Prostate gland (tissue), 2 donors: ENCODE measurements at regions not wholly inside any gene's neighbourhood (a gene's known extent, or its start where the extent isn't known, plus 50 kb on each side); places are given as distances from the start of the nearest gene placed in this dataset.

Experiments
- DNase-seq: peaks from one replicate; pipeline ENCODE4 v3.0.0-alpha.2; 2019; ENCODE audit warnings: low spot score
- H3K27ac ChIP-seq, 2 donors: fragments of 200-600 bp; sonication (generic); 2 replicates each; pipeline ENCODE4 v1.5.1; 2017 to 2019
- H3K27me3 ChIP-seq: fragments of 200-600 bp; sonication (generic); replicated peaks from 2 replicates; pipeline ENCODE4 v1.5.1; 2019; ENCODE audit not compliant: insufficient read depth
- H3K36me3 ChIP-seq, 2 donors: fragments of 200-600 bp; sonication (generic); 1 replicate in 1 of 2; 2 replicates in 1 of 2; pipeline versions ENCODE4 v1.5.1 to v1.8.1; 2017 to 2019
- H3K4me1 ChIP-seq: fragments of 200-600 bp; sonication (generic); replicated peaks from 2 replicates; pipeline ENCODE4 v1.5.1; 2019
- H3K4me3 ChIP-seq, 2 donors: fragments of 200-600 bp; sonication (generic); 2 replicates each; pipeline ENCODE4 v1.5.1; 2017 to 2019
- H3K9me3 ChIP-seq: fragments of 200-600 bp; sonication (generic); 2 replicates; pipeline ENCODE4 v1.5.1; 2017
- POLR2A ChIP-seq: fragments of 450-650 bp; IDR thresholded peaks from one replicate; pipeline ENCODE4 v1.6.1; 2016; ENCODE audit warnings: antibody characterized with exemption, mild to moderate bottlenecking
- POLR2AphosphoS5 ChIP-seq: sonication (generic); formaldehyde crosslinking; IDR thresholded peaks from one replicate; pipeline ENCODE4 v1.6.1; 2017; ENCODE audit warnings: antibody characterized with exemption
- WGBS: methylation state at CpG from one replicate; pipeline ENCODE4 v1.1.5; 2018; 5-methylcytosine and 5-hydroxymethylcytosine counted together
- intact Hi-C: fragments of 100-400 bp; cut with DNase I; formaldehyde crosslinking; loops from one replicate; pipeline ENCODE4 v1.14.2; 2022
- TF ChIP-seq, protein P1 (sequence below), 4 experiments: fragments of 200-600 bp in 2 of 4; fragments of 450-650 bp in 2 of 4; sonication (generic) in 2 of 4; IDR thresholded peaks; 1 replicate in 3 of 4; 2 replicates in 1 of 4; pipeline ENCODE4 v1.5.1; 2016 to 2019; ENCODE audit warnings: antibody characterized with exemption in 4 of 4, mild to moderate bottlenecking in 2 of 4, moderate library complexity in 2 of 4

- H3K4me3 ChIP-seq = no peak overlapping the region
- TF ChIP-seq POLR2AphosphoS5 (no peak), POLR2A (no peak)
- TF ChIP-seq, protein P1, sequence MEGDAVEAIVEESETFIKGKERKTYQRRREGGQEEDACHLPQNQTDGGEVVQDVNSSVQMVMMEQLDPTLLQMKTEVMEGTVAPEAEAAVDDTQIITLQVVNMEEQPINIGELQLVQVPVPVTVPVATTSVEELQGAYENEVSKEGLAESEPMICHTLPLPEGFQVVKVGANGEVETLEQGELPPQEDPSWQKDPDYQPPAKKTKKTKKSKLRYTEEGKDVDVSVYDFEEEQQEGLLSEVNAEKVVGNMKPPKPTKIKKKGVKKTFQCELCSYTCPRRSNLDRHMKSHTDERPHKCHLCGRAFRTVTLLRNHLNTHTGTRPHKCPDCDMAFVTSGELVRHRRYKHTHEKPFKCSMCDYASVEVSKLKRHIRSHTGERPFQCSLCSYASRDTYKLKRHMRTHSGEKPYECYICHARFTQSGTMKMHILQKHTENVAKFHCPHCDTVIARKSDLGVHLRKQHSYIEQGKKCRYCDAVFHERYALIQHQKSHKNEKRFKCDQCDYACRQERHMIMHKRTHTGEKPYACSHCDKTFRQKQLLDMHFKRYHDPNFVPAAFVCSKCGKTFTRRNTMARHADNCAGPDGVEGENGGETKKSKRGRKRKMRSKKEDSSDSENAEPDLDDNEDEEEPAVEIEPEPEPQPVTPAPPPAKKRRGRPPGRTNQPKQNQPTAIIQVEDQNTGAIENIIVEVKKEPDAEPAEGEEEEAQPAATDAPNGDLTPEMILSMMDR (IDR thresholded peaks at IDR 0.05) = no peak
- no peak for DNase-seq
- H3K36me3 ChIP-seq = no peaks in the 10 kb centered on the region
- H3K27me3 ChIP-seq = no peaks in the 10 kb centered on the region
- H3K4me1 ChIP-seq = no peaks in the 10 kb centered on the region
- WGBS = 52% methylated on average over 3 of the region's 3 CpGs
- no peak overlapping the region for H3K27ac ChIP-seq
- H3K9me3 ChIP-seq = no peaks in the 10 kb centered on the region
- intact Hi-C loops = no loop called here
Observed at GRCh38 chr2:19576411-19576810, 218.0 kb upstream of the OSR1 start.

DNA sequence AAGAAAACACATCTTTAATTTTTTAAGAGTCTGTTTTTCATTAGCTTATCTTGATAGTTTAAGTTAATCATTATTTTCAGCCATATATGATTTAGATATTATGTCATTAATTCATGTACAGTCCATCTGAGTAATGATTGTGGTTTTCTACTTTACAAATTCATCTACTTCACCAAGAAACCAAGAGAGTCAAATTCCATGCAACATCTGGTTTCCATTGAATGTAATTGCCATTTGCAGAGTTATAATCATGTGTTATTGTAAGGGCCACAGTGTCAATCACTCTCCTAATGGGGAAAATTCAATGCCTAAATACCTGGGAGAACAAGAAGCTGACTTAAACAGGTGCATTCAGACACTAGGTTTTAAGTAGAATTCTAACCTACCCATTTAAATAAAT lies 217.2 kb upstream of the OSR1 start:
- Histone ChIP-seq H3K4me1 (no peaks in the 10 kb centered on the region), H3K27me3 (no peaks in the 10 kb centered on the region), H3K36me3 (no peaks in the 10 kb centered on the region), H3K27ac (no peak overlapping the region), H3K9me3 (no peaks in the 10 kb centered on the region), H3K4me3 (no peak overlapping the region)
- TF ChIP-seq, protein P1 (IDR thresholded peaks at IDR 0.05) = no peak
- TF ChIP-seq POLR2AphosphoS5 = no peak
- no peak for TF ChIP-seq POLR2A
- no peak for DNase-seq
- intact Hi-C loops = no loop called here

DNA sequence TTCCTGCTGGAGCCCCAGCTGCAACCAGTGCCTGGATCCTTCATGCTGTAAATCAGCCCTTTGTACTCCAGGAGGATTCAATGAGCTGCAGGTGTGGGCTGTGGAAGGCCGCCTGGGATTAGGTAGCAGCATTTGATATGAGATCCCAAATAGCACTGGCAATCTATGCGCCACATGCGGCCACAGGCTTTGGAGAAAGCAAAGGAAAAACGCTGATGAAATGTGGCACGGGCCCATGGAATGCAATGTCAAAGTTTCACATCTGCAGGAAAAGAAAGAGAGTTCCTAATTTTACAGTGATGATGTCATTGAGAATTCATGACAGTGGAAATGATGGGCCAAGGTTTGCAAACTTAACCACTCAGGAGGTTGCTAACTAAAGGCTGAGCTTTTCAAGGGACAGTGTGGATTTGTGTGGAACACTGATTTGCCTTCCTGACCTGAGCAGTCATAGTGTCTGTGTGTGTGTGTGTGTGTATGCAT lies 216.4 kb upstream of the OSR1 start:
- no peak for DNase-seq
- TF ChIP-seq POLR2A (no peak), POLR2AphosphoS5 (no peak)
- TF ChIP-seq, protein P1 (IDR thresholded peaks at IDR 0.05) = no peak
- Histone ChIP-seq H3K4me3 (no peak overlapping the region), H3K36me3 (no peaks in the 10 kb centered on the region), H3K9me3 (no peaks in the 10 kb centered on the region), H3K4me1 (no peaks in the 10 kb centered on the region), H3K27ac (no peak overlapping the region), H3K27me3 (no peaks in the 10 kb centered on the region)
- WGBS = 21% methylated on average over 5 of the region's 5 CpGs
- intact Hi-C loops = no loop called here

- intact Hi-C loops = no loop called here
- 100% methylated on average over 1 of the region's 1 CpG for WGBS
Observed at GRCh38 chr2:19573784-19574183, 215.4 kb upstream of the OSR1 start.

DNA sequence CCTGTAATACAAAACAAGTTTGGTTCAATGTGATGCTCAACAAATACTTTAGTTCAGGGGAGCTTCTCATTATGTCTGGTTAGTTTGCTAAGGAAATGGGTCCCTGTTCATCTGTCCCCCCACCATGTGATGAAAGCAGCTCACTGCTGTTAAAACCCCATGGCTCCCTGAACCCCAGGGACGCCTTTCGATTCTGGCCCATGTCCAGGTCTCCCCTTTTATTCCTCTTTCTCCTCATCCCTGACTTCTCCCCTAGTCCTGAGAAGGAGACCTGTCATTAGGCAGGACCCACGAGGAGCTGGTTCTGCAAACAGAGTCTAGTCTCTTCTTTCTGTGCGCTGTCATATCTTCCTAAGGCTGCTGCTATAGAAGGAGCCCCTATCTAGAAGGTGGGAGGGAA lies 213.3 kb upstream of the OSR1 start:
- no peaks in the 10 kb centered on the region for H3K4me1 ChIP-seq
- no peaks in the 10 kb centered on the region for H3K36me3 ChIP-seq
- no peak overlapping the region for H3K27ac ChIP-seq
- H3K27me3 ChIP-seq = no peaks in the 10 kb centered on the region
- H3K9me3 ChIP-seq = no peaks in the 10 kb centered on the region
- WGBS = 85% methylated on average over 4 of the region's 4 CpGs
- TF ChIP-seq POLR2A = no peak
- intact Hi-C loops = no loop called here
- no peak overlapping the region for H3K4me3 ChIP-seq
- DNase-seq = no peak

More at GRCh38 chr2:19573784-19574183, 215.4 kb upstream of the OSR1 start:
- no peaks in the 10 kb centered on the region for H3K36me3 ChIP-seq
- no peaks in the 10 kb centered on the region for H3K4me1 ChIP-seq
- H3K9me3 ChIP-seq = no peaks in the 10 kb centered on the region
- no peak for DNase-seq
- H3K27me3 ChIP-seq = no peaks in the 10 kb centered on the region
- H3K4me3 ChIP-seq = no peak overlapping the region
- TF ChIP-seq POLR2AphosphoS5 = no peak
- TF ChIP-seq, protein P1 (IDR thresholded peaks at IDR 0.05) = no peak
- no peak for TF ChIP-seq POLR2A
- H3K27ac ChIP-seq = no peak overlapping the region
